Kidney (tissue), 13 donors: ENCODE measurements at regions not wholly inside any gene's neighbourhood (a gene's known extent, or its start where the extent isn't known, plus 50 kb on each side); places are given as distances from the start of the nearest gene placed in this dataset.

Source experiments
- DNase-seq, 5 donors: peaks; one replicate each; pipeline ENCODE4 v3.0.0-alpha.2; 2013 to 2020
- FAIRE-seq: peaks from 2 replicates; lab custom pipeline; 2012; peaks lifted over from hg19 to GRCh38; lab: Jason Lieb, UNC
- H3K27ac ChIP-seq, 2 donors: one replicate each; pipeline ENCODE4 v1.7.0; 2013; ENCODE audit warnings: low read depth in 2 of 2, low read length in 2 of 2, inconsistent platforms in 1 of 2
- H3K27me3 ChIP-seq: one replicate; pipeline ENCODE4 v1.7.1; 2013; ENCODE audit warnings: low read length, inconsistent platforms; ENCODE audit not compliant: control insufficient read depth, insufficient read depth
- H3K36me3 ChIP-seq, 3 donors: one replicate each; pipeline versions ENCODE4 v1.7.0 to v1.7.1; 2013; ENCODE audit warnings: low read length in 3 of 3, control low read depth in 1 of 3, inconsistent platforms in 1 of 3; ENCODE audit not compliant: insufficient read depth in 3 of 3, control insufficient read depth in 2 of 3
- H3K4me1 ChIP-seq, 3 donors: one replicate each; pipeline versions ENCODE4 v1.7.0 to v1.7.1; 2013; ENCODE audit warnings: low read length in 3 of 3, inconsistent platforms in 1 of 3, low read depth in 1 of 3; ENCODE audit not compliant: control insufficient read depth in 2 of 3, insufficient read depth in 2 of 3
- H3K4me3 ChIP-seq, 3 donors: one replicate each; pipeline versions ENCODE4 v1.7.0 to v1.8.1; 2013; ENCODE audit warnings: low read length in 3 of 3, control low read depth in 1 of 3, inconsistent platforms in 1 of 3
- H3K9ac ChIP-seq, 3 donors: one replicate each; pipeline versions ENCODE4 v1.7.0 to v1.7.1; 2013; ENCODE audit warnings: low read length in 3 of 3, control low read depth in 1 of 3, inconsistent platforms in 1 of 3
- H3K9me3 ChIP-seq, 3 donors: one replicate each; pipeline versions ENCODE4 v1.7.0 to v1.7.1; 2013; ENCODE audit warnings: low read length in 3 of 3, control low read depth in 1 of 3, inconsistent platforms in 1 of 3; ENCODE audit not compliant: control insufficient read depth in 2 of 3, insufficient read depth in 1 of 3
- CTCF ChIP-seq: IDR thresholded peaks from 3 replicates; pipeline ENCODE4 v1.5.1; 2012; ENCODE audit warnings: mild to moderate bottlenecking, moderate library complexity, borderline replicate concordance; ENCODE audit not compliant: insufficient read depth; ENCODE audit errors: extremely low read depth
- intact Hi-C: fragments of 100-400 bp; cut with DNase I; formaldehyde crosslinking; loops from one replicate; pipeline ENCODE4 v1.11.1; 2022
- donor health status: control.
- donor health status: control.
- donor health status: control.
- donor health status: control.
- donor health status: control.
- donor health status: DM: yes; HTN: yes; CAD: no.
- donor health status: Normal renal cell carcinoma (clear cell type).

DNA sequence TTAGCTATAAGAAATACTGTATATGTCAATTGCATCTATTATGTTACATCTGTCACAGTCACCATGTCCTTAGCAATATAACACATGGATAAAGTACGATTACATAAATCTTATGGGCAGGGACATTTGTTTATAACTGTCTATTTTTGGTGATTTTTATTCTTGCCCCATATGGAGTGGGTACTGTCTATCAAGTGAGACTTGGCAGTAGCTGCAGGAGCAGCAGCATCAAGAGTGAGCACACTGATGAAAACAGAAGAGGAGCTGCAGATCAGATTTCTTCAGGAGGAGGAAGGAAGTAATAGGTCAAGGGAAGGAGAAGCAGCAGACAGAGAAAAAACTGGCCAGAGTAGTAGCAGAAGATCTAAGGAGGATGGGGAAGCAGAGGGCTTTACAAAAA lies 516.7 kb downstream of the C6orf118 start:
- FAIRE-seq (no peak), DNase-seq (no peak)
- H3K4me3 ChIP-seq = no peak overlapping the region
- TF ChIP-seq CTCF = no peak
- H3K27ac ChIP-seq = no peak overlapping the region
- intact Hi-C loops = no loop called here
- no peaks in the 10 kb centered on the region for H3K4me1 ChIP-seq
- no peak overlapping the region for H3K9ac ChIP-seq
- H3K36me3 ChIP-seq = no peaks in the 10 kb centered on the region
- no peaks in the 10 kb centered on the region for H3K27me3 ChIP-seq
- no peaks in the 10 kb centered on the region for H3K9me3 ChIP-seq

- no peak overlapping the region for H3K4me3 ChIP-seq
- H3K9me3 ChIP-seq = no peaks in the 10 kb centered on the region
- FAIRE-seq = no peak
- no peak for TF ChIP-seq CTCF
- DNase-seq = no peak
- H3K4me1 ChIP-seq = no peaks in the 10 kb centered on the region
- intact Hi-C loops = no loop called here
- H3K27me3 ChIP-seq = no peaks in the 10 kb centered on the region
- no peak overlapping the region for H3K9ac ChIP-seq
- no peak overlapping the region for H3K27ac ChIP-seq
- H3K36me3 ChIP-seq = no peaks in the 10 kb centered on the region
These were observed 517.9 kb downstream of the C6orf118 start for GRCh38 chr6:164791498-164791897.

- H3K9me3 ChIP-seq = no peaks in the 10 kb centered on the region
- DNase-seq (no peak), FAIRE-seq (no peak)
- H3K9ac ChIP-seq = no peak overlapping the region
- no peaks in the 10 kb centered on the region for H3K27me3 ChIP-seq
- no peak for TF ChIP-seq CTCF
- H3K27ac ChIP-seq = no peak overlapping the region
- intact Hi-C loops = no loop called here
- no peaks in the 10 kb centered on the region for H3K4me1 ChIP-seq
- H3K36me3 ChIP-seq = no peaks in the 10 kb centered on the region
- H3K4me3 ChIP-seq = no peak overlapping the region
These were observed 545.6 kb downstream of the C6orf118 start for GRCh38 chr6:164763788-164764187.

DNA sequence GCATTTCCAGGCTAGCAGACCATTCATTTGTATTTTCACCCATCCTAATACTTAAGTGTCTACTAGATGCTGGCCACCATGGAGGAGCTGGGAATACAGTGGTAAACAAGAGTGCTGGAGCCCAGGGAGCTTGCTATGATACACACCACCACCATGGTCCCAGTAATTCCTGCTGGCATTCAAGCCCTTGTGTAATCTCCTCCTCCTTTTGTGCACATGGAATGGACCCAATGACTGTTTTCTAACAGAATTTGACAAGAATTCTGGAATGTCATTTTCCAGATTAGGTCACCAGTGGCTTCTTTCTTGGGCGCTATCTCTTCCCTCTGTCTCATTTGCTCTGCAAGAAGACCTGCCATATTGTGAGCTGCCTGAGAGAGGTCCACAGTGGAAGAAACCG lies 552.0 kb downstream of the C6orf118 start:
- intact Hi-C loops = no loop called here
- Histone ChIP-seq H3K27me3 (no peaks in the 10 kb centered on the region), H3K9ac (no peak overlapping the region), H3K4me1 (no peaks in the 10 kb centered on the region), H3K9me3 (no peaks in the 10 kb centered on the region), H3K27ac (no peak overlapping the region), H3K36me3 (no peaks in the 10 kb centered on the region), H3K4me3 (no peak overlapping the region)
- no peak for TF ChIP-seq CTCF
- FAIRE-seq (no peak), DNase-seq (no peak)
